NCI-H2029 (cell line): ENCODE measurements at regions not wholly inside any gene's neighbourhood (a gene's known extent, or its start where the extent isn't known, plus 50 kb on each side); places are given as distances from the start of the nearest gene placed in this dataset.

ENCODE experiments used
- DNase-seq: peaks from one replicate; lab custom pipeline; 2025; lab: John Stamatoyannopoulos, UW

DNA sequence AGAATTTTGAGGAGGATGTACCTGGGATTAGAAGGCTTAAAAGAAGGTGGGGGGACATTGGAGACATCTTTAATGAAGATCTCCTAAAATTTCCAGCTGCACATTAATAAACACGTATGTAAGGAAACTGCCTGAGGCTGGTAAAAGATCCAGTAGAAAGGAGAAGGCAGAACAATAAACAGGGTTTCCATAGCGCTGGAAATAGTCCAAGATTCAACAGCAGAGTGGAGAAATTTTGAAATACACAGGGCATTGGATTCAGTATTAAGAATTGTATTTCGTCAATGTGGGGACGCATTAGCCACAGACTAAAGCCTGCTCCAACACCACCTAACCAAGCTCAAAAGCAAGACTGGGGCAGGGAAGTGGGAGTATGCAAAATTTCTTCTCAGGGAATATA, 606.9 kb upstream of the NRXN1 start:
- no peak for DNase-seq

GRCh38 chr2:51633073-51633472, 601.1 kb upstream of the NRXN1 start:
- no peak for DNase-seq

GRCh38 chr2:51629406-51629805, 597.5 kb upstream of the NRXN1 start:
- DNase-seq = no peak

DNA sequence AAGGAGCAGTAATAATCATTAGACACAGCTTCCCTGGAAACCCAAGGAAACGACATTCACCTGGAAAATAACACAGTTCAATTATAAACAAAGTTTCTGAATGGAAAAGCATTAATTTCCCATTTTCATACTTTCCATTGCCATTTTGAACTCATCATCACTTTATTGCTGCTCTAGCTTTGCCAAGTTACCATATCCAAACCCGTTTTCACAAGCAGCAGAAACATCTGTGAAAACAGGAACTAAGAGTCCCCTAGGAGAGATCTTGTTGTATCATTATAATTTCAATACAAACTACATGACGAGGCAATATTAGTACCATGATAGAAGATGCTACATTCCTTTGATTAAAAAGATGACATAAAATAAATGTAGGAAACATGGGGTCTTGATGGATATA, 597.0 kb upstream of the NRXN1 start:
- DNase-seq = no peak

- DNase-seq = no peak
These were observed 593.1 kb upstream of the NRXN1 start for GRCh38 chr2:51624995-51625394.

DNA sequence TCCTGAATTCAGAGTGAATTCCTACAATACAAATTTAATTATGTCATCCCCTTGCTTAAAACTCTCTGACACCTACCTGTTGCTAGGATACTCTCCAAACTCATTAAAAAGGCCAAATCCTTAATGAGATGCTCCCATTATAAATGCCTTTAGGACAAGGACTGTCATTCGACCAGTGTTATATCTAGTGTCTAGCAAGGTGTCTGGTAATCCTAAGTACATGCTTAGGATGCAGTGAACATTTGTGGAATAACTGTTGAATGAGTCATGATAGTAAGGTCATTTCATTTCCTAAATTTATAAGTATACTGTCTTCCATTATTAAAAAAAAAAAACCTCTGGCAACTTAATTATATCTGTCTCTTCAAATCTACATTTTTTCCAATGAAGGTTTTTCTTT, 588.9 kb upstream of the NRXN1 start:
- DNase-seq = no peak

DNA sequence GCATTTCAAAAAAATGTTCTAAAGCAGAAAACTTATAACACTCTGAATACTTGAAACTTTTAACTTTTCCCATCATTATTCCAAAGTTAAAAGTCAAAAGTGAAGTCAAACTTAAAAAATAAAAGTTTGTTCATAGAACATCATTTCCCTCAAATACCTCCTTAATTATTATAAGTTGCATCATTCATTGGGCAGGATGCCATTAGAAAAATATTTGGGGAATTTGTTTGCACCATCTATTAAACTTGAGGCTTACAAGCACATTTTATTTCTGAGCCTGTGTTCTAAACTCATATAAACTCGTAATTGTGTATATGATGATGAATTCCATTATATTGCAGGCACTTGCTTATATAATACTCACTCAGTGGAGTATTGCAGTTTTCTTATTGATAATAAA, 588.0 kb upstream of the NRXN1 start:
- no peak for DNase-seq

DNA sequence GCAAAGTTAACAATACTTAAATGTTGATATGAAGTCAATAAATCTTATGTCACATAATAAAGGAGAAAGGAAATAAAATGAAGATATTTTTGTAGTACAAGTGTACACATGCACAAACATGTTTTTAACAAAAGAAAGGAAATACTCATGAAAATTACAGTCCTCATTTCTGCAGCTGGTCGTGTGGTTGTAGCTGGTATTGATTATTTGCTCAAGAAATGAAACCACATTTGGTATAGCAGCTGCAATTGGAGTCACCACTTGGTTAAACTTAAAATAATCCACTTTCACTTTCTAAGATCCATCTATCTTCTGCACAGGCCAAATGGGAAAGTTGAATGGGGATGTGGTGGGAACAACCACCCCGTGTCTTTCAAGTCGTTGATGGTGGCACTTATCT, 580.5 kb upstream of the NRXN1 start:
- DNase-seq = no peak

DNA sequence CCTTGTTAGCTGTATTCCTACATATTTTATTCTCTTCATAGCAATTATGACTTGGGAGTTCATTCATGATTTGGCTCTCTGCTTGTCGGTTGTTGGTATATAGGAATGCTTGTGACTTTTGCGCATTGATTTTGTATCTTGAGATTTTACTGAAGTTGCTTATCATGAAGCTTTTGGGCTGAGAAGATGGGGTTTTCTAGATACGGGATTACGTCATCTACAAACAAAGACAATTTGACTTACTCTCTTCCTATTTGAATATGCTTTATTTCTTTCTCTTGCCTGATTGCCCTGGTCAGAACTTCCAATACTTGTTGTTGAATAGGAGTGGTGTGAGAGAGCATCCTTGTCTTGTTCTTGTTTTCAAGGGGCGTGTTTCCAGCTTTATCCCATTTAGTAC, 569.8 kb upstream of the NRXN1 start:
- no peak for DNase-seq

DNA sequence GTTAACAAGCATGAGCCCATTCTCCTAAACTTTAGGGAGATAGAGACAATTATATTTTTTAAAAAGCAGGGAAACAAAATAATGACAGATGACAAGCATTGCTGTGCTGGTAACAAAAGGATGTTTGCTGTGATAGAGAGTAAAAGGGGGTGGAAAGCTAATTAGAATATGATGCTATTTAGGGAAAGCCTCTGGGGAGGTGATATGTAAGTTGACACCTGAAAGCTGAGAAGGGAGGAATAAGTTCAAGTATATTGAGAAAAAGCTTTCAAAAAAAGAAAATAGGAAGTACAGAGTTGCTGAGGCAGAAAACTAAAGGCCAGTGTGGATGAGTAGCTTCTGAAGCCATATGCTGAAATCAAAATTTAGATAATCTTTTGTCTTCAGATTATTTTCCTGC, 565.2 kb upstream of the NRXN1 start:
- no peak for DNase-seq

GRCh38 chr2:51595836-51596235, 563.9 kb upstream of the NRXN1 start:
- no peak for DNase-seq

DNA sequence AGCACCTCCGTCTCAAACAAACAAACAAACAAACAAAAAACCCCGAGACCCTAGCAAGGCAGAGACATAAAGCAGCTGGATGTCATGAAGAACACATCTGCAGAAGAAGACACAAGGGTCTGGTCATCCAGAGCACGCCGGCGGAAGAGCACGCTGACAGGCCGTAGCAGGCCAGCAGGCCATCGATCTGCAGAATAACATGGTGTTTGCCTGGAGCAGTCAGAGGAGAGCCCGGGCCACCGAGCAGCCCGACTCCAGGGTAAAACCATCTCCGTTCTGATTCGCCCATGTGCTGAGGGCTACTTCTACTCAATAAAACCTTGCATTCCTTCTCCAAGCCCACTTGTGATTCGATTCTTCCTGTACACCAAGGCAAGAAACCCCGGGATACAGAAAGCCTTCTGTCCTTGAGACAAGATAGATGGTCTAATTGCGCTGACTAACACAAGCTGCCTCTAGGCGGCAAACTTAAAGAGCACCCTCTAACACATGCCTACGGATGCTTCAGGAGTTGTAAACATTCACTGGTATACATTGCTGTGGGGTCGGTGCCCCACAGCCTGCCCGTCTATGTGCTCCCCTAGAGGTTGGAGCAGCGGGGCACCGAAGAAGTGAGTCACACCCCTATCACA, 549.8 kb upstream of the NRXN1 start:
- DNase-seq = no peak

GRCh38 chr2:51579412-51579811, 547.5 kb upstream of the NRXN1 start:
- no peak for DNase-seq

DNA sequence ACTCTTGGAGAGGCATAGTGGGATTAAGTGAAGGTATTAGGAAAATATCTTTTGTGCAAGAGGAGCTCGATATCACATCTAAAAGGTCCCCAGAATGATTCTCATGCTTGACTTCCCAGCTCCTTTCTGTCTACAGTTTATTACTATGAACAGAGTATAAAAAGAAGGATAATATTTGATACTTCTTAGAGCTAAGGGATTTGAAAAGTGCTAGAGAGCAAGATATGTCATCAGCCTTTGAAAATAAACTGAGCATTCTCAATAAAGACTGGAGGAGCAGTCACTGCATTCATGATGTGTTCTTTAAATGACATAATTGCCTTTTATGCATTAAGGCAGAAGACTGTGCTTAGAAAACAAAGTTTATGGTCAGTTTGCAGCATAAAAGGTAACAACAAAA, 543.2 kb upstream of the NRXN1 start:
- DNase-seq = no peak

- no peak for DNase-seq
These were observed 527.1 kb upstream of the NRXN1 start for GRCh38 chr2:51559026-51559425.

DNA sequence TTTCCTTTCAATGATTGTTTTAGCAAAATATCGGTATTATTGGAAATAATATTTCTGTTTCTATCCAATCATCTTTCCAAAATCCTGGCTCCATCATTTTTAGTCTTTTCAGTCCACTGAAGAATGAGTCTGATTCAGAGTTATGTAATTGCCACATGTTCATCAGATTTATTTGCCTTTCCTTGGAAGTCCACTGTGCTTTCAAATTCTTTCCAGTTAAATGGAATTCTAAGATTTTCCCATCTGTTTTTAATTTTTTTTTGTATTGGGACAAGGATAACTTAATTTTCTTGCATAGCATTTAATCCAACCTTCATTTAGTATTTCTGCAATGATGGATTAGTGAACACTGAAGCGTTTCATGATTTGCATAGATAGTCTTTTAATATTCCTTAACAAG, 521.5 kb upstream of the NRXN1 start:
- DNase-seq = no peak

DNA sequence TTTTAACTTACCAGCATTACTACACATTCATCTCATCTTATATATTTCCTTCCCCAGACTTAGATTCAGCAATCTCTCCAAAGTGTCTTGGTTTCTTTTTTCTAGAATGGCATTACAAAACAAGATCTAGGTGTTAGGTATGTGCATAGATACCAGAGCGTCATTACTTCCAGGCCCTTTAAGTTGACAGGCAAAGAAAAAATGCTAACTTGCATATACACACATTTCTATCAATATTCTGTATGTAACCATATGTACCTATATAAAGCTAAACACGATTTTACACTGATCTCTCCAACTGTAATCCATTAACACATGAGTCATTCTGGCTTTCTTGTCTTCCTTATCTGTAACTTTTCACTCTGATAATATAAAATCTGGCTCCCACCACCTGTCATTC, 503.8 kb upstream of the NRXN1 start:
- no peak for DNase-seq

DNA sequence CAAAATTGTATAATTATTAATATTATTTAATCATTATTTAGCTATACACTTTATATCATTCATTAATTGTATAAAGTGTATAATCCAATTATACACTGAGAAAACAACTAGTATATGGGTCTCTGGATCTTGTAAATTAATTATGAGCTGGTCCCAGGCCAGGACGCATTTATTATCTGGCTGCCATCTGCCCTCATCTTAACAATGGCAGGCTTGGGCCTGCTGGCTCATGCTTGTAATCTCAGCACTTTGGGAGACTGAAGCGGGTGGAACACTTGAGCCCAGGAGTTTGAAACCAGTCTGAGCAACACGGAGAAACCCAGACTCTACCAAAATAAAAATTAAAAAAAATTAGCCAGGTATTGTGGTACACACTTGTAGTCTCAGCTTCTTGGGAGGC, 502.2 kb upstream of the NRXN1 start:
- no peak for DNase-seq

DNA sequence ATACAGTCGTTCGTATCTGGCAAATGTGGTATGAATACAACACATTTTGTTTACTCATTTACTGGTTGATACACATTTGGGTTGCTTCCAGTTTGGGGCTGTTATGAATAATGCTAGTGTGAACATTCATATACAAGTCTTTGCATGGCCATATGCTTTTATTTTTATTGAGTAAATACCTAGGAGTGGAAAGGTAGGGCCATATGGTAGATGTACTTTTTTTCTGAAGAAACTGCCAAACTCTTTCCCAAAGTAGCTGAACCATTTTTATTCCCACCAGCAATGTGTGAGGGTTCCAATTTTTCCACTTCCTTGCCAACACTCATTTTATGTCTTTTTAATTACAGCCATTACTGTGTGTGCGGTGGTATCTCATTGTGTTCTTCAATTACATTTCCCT, 496.2 kb upstream of the NRXN1 start:
- no peak for DNase-seq

- DNase-seq = no peak
These were observed 494.8 kb upstream of the NRXN1 start for GRCh38 chr2:51526766-51527165.

- DNase-seq = no peak
These were observed 484.7 kb upstream of the NRXN1 start for GRCh38 chr2:51516667-51517066.

DNA sequence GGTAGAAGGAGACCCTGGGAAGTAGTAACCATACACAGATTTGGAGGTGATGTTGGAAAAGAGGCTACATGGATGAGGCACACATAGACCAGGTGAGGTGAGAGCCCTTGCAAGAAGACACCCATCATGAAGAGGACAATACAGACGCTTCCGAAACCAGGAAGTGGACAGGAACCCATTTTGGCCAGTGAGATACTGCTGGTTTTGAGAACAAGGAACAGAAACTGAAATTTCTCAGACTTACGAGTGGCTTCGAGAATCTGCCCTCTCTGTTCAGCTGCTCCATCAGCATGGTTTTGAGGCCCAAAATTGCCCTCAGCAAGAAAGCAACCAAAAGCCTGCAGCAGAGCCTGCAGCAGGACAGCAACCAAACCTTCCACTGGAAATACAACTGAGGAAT, 479.1 kb upstream of the NRXN1 start:
- no peak for DNase-seq

DNA sequence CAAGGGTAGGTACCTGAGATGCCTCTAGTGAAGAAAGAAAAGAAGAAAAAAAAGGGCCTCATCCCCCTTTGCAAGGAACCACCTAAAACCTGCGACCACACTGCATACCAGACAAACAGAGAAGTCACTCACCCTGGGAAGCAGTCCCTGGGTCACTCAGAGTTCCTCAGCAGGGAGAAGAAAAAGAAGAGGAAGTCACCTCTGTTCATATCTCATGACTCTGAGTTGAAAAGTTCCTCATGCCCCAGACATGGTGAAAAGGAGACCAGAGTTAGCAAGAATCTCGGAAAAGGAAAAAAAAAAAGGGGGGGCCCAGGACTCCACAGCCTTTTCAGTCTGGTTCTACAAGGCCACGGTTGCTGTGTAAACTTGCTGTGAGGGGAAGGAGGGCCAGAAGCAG, 478.4 kb upstream of the NRXN1 start:
- DNase-seq = no peak

DNA sequence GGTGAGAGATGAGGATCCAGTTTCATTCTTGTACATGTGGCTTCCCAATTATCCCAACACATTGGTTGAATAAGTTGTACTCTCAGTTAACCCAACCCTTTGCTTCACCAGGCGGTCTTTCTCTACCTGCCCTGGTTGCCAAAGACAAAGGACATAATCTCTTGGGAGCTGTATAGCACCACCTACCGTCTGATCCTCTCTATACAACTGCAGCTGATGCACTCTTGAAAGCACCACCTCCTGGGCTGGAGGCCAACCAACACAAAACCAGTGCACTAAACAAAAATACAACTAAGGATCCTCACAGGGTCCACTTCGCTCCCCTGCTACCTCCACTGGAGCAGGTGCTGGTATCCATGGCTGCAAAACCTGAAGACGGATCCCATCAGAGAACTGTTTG, 473.6 kb upstream of the NRXN1 start:
- DNase-seq = no peak
